ENCODE measurements at regions not wholly inside any gene's neighbourhood (a gene's known extent, or its start where the extent isn't known, plus 50 kb on each side); places are given as distances from the start of the nearest gene placed in this dataset.

DNA sequence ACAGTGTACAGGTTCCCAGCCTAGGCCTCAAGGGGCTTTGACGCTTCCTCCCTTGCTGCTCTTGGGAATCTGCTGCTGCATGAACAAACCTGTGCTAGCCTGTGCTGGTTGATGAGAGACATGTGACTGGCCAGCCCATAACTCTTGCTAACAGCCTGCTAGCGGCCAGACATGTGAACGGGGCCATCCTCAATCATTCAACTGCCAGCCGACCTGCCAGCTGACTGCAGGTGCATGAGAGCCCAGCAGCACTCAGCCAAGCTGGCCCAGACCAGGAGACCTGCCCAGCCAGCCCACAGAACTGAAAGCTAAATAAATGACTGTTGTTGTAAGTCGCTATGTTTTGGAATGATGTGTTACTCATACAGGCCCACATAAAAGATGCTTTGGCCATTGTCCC is 82.4 kb upstream of the DLG1 start:
- TF ChIP-seq ZNF488 (tag by site-specific recombination; IDR thresholded peaks at IDR 0.05) (no peak), CTCF (tag by site-specific recombination; IDR thresholded peaks at IDR 0.05) (no peak)
